ENCODE measurements at regions not wholly inside any gene's neighbourhood (a gene's known extent, or its start where the extent isn't known, plus 50 kb on each side); places are given as distances from the start of the nearest gene placed in this dataset.
"Not testable (repeated sequence)": the region's sequence is repeated elsewhere in the genome, so short reads cannot be mapped to it uniquely, and the experiment has no call there.

DNA sequence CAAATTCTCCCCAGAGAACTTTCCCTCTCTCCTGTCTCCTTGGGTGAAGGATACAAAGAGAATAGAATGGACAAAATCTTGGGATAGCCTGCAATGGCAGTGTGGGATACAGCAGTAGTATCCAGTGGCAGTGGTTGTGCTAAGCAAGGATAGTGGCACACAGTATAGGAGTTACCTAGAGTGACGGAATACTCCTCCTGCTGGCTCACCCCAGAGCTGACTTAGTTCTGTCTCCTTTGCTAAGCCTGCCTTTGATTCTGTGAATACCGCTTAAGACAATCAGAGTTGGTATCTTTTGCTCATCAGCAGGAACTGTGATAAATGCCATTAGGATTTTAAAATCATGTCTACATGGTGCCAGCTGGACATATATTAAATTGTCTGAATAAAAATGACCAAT lies 404.3 kb downstream of the JRKL start:
- no peak for DNase-seq

DNA sequence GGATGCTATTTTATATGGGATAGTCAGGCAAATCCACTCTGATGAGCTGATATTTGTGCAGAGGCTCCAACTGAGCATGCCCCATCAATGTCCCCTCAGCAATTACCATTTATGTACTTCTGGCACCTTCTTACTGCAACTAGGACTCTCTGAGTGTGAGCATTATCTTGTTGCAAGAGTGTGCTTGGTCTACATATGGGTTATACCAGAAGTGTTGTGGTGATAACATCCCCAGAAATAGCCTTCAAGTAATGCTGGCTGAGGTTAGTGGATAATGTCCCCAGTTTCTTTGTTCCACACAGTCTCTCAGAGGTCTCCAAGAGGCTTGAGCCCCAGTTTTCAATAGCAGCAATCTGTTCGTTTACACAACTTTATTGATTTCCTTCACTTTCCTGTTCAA lies 408.6 kb downstream of the JRKL start:
- no peak for DNase-seq

DNA sequence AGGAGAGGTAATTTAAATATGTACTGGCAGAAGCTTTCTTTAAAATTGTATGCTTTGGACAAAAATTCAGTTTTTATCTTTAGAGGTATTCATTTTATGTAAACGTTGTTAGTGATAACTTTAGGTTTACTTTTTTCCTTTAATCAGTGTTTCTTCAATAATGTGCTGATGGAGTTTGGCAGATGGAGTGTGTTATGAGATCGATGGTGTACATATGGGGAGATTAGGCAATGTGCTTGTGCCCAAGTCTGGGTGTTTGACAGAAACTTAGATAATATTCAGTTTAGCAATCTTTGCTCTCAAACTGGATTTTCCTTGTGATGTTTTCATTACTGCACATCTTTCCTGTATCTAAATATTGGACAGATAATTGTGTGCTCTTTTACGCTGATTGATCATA lies 425.4 kb downstream of the JRKL start:
- DNase-seq = no peak

DNA sequence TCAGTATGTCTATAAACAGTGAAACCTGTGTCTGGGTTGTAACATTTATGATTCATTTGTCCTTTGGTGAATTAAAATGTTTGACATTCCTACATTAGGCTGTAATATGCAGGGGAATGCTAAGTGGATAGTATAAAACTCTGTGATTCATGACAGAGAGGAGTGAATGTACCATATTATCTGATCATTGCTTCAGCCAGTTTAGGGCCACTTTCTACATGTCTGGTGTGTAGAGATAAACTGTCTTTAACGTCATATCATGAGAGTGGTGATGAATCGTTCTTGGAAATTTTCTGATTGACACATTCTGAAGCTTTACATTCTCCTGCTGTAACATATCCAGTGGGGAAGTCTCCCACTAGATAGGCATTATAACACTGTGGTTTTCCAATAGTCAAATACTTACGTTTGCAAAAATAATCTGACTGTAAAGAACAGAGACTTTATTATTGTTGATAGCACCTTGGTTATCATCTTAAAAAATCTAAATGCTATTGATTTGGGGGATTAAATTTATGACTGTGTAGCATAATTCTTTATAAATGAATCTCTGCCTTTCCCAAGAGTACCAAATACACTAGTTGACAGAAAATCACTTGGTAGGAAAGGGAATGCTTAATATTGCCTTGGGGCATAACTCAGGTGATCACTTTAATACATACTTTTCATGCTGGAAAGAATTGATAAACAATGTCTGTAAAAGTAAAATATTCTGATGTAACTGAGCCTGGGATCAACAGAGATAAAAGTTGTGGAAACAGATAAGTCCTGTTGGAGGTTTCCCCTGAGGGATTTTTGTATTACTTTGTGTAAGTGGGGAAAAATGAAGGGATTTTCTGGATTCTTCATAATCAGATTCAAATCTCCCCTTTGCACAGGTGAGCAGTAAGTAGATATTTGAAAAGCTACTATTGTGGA lies 427.9 kb downstream of the JRKL start:
- no peak for DNase-seq

DNA sequence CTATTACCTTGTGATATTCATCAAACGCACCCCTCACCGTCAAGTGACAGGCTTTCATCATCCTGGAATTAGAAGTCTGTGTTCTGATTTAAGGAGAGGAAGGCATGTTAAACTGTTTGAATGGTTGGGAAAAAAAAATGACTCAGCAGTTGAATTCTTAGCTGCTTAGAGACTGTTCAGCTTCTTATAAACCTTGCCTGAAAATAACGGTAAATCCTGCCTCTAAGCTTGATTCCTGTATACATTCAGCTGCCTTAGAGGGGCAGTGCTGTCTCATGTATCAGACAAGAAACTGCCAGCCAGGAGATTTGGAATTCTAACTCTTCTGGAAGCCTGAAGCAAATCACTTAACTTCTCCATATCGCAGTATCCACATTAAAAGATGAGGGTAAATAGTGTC lies 437.4 kb downstream of the JRKL start:
- DNase-seq = no peak

DNA sequence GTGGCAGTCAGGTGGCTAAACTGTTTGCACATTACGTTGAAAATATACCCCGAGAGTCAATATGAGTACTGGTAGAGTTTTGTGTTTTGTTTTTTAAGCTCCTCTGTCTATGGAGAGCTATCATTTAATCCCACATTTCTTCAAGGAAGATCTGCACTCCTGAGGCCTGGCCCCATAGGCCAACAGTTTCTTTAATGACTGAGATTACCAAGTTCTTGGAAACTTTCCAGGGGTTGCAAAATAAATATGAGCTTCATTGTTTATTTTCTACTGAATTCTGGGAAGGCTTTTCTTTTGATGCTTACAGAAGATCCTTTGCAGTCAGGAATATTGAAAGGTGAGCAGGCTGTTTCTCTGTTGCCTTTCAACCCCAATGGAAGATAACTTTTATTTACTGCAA lies 452.0 kb downstream of the JRKL start:
- DNase-seq = no peak

DNA sequence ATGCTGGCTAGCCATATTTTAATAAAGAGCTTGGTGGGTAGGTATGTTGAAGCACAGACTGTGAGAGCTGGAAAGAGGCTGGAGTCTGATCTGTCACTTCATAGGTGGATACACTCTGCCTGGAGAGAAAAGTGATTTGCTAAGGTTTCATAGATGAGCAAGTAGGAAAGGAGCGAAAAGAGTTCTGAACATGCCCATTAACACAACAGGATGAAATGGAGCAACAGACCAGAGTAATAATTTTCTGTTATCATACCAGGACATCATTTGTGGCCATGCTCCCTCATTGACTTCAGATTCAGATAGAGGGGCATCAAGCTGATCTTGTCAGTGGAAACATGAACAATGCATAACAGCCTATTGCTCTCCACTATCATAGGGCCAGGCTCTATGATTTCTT lies 452.9 kb downstream of the JRKL start:
- no peak for DNase-seq

DNA sequence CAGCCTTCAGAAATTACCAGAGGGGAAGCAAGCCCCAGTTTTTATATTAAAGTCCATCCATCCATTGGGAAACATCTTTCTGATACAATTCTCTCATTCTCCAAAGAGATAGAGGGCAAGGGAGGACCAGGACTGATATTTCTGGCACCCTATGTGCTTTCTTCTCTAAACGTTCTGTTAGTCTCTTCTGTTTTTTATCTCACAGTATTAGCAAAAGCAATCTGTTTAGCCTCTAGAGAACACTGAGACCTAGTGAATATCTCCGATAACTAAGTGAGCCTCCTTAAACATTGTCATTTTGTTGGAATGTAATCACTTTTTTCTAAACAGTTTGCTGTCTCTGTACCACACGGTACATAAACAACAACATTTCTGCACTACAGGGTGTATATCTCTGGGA lies 464.6 kb downstream of the JRKL start:
- DNase-seq = no peak

DNA sequence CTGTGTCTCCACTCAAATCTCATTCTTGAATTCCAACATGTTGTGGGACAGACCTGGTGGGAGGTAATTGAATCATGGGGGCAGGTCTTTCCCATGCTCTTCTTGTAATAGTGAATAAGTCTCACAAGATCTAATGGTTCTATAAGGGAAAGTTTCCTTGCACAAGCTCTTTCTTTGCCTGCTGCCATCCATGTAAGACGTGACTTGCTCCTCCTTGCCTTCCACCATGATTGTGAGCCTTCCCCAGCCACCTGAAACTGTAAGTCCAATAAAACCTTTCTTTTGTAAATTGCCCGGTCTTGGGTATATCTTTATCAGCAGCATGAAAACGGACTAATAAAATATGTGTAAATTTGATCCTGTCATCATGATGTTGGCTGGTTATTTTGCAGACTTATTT lies 471.9 kb downstream of the JRKL start:
- not testable (repeated sequence) for DNase-seq

DNA sequence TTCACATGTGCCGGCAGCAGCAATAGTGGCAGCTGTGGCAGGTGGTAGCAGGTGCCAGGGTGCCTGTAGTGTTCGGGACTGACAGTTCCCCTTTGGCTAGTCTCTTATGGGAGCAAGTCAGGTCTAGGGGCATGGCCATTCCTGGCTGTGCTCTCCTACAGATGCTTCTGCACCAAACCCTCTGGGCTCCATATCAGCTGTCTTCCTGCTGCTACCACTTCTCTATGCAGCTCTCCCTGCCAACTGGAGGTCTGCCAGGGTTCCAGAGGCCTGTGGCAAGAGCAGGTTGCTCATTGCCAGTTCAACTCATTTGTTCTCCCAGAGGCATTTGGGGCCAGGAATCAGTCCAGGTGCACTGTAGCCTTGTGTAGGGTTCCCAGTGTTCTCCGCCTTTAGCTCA lies 473.7 kb downstream of the JRKL start:
- DNase-seq = no peak

DNA sequence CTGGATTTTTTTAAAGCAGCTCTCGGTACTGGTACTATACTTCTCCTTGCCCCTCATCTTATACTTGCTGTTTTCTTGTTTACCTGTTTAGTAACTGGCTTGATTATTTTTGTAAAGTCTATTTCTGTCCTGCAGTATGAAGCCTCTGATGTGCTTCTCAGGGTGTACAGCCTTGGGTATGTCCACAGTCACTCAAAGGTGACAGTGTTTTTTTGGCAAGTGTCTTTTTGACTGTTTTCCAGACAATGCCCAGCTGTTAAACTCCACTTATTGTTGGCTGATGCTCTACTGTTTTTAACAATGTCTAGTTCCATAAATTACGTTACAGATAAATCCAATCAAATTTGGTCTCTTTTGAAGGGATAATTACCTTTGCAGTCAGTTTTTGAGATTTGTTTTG lies 475.2 kb downstream of the JRKL start:
- no peak for DNase-seq

DNA sequence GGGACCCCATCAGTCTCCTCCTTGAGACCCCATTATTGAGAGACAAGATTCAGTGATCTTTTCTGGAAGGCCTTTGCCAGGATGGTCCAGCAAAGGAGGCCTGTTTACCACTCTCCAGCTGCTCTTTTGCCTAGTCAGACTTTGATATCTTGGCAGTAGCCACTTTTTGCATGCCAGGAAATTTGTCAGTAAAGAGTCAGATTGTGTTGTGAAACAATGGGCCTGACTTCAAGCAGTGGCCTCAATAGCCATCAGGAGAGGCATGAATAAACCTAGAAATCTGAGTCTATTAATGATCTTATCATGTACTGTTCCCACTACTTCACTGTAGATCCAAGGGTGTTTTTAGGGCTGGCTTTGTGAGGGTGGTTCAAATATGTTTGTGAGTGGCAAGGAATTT lies 479.4 kb downstream of the JRKL start:
- no peak for DNase-seq

DNA sequence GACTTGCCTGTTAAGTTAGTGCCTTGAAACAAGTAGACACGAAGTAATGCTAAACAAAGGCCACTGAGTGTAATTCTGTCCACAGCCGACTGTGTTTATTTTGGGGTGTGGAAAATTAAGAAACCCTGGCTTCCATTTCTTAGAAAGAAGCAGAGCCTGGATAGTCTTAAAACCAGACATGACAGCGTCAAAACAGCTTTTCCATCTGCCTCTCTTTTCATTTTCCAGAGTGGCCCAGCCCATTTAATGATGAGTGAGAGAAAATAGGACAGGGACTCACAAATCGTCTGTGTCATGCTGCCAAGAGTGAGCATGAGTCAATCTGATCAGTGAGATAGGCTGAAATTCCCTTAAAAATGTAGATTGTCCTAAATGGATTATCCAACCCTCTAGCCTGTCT lies 485.9 kb downstream of the JRKL start:
- no peak for DNase-seq

DNA sequence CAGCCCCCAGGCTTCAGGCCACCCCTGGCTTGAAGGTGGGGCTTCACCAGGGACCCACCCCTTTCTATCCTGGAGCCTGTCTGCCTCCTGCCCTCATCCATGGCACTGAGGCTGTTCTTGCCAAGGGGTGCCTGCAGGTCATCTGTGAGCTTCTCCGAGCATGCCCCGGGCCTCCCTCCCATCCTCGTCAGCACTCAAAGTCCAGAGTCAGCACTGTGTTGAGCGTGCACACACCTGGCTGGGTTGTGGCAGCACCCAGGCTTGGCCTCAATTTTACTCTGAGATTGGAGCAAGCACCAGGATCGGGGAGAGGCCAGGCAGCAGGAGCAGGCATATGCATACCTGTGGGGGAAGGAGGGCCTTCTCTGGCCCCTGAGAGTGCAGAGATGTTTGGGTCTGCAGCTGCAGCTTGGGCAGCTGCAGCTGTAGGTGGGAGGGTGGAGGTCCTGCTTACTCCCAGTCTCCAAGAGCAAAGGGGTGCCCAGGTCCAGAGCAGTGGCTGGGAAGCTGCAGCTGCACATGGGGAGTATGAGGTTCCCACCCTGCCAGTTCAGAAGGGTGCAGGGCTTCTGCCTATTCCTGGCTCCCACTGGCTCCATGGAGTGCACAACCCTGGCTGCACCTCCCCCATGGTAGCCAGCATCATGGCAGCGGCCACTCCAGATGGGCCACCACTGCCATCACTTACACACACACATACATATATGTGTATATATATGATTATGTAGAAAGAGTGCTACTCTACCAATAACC lies 488.7 kb downstream of the JRKL start:
- no peak for DNase-seq

DNA sequence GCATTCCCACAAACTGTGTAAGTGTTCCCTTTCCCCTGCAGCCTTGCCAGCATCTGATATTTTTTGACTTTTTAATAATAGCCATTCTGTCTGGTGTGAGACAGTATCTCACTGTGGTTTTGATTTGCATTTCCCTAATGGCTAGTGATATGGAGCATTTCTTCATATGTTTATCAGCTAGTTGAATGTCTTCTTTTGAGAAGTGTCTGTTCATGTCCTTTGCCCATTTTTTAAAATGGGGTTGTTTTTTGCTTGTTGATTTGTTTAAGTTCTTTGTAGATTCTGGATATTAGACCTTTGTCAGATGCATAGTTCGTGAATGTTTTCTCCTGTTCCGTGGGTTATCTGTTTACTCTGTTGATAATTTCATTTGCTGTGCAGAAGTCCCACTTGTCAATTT lies 492.8 kb downstream of the JRKL start:
- not testable (repeated sequence) for DNase-seq

DNA sequence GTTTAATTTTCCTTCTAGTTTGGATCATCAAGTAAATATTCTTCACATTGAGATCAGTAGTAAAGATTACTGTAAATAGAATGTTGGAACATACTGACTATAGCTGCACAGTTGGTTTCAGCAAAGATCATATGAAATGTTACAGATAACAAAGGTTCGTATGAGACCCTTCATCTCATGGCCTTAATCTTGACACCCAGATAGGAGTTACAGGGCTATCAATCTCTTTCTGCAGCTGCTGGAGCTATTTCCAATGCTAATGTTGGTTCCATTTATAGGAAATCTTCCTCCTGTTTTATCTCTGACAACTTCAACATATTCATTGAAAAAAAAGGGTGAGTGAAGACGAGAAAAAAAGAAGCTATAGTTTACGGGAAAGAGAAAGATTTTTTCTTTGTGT lies 495.6 kb downstream of the JRKL start:
- no peak for DNase-seq

DNA sequence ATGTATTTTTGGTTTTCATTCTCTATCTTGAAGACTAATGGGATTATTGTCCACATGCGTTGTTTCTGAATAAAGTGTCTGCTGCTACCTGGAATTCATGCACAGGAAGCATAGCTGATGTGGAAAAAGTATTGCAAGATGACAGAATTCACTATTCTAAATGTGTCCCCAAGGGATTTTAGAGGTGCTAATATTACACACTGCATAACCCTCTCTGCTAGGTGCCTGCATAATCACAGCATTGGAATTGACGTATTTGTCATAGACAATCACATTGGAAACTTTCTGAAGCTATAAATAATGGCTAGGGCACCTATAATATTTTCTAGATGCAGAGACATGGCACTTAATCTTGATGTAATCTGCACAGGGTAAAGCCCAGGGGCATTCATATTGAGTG lies 496.1 kb downstream of the JRKL start:
- no peak for DNase-seq

DNA sequence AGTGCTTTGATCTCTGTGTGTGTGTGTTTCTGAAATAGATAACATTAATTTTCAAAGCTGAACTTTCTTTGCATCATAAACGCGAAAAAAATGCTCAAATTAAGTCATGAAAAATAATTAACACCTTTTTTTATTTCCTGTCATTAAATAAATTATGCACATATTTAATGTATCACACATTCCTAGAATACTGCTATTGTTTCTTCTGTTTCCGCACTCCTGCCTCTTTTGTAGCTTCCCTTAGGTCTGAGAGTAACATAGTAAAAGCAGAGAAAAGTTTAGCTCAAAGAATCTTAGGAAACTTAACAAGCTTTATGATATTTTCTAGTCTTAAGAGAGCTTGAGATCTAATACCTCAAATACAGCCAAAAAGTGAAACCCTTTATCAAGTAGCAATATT lies 504.2 kb downstream of the JRKL start:
- DNase-seq = no peak

DNA sequence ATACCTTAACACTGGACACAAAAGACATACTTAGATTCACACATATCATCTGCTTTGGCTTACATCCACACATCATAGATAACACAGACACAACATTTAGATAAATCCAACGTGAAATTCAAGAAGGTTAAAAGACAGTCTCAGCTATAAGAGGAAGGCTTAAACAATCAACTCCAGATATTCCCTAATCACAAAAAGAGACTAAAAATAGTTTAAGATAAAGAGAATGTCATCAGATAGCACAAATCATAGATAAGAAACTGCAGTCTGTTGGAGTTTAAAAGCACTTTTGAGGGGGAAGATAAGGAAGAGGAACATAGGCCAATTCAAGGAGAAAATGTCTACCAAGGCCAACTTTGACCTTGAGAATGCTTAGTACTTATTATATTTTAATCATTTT lies 504.8 kb downstream of the JRKL start:
- DNase-seq = no peak

DNA sequence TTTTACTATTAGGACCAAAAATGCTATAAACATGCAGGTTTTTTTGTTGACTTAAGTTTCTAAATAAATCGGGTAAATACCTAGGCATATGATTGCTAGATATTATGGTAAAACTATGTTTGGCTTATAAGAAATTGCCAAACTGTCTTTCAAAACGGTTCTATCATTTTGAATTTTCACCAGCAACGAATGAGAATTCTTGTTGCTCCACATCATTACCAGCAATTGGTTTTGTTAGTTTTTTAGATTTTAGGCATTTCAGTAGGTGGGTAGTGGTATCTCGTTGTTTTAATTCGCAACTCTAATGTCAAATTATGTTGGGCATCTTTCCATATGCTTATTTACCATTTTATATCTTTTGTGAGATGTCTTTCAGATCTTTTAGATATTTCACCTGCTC lies 510.2 kb downstream of the JRKL start:
- DNase-seq = no peak

DNA sequence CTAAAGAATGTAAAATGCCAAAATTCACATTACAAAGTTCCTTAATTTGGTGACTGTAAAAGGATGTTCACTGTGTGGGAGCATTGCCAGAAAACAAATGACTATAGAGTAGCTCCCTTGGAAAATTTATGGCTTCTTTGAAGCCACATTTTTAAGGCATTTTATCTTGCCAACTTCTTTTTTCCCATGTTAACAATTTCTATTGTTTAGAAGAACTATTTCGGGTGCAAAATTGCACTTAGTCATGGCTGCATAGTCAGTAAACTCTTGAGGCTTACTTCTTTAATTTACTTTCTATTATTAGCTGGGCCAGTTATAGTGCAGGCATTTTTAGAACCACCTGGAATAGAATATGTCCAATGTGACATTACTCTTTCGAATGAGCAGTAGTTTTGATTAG lies 515.3 kb downstream of the JRKL start:
- no peak for DNase-seq

DNA sequence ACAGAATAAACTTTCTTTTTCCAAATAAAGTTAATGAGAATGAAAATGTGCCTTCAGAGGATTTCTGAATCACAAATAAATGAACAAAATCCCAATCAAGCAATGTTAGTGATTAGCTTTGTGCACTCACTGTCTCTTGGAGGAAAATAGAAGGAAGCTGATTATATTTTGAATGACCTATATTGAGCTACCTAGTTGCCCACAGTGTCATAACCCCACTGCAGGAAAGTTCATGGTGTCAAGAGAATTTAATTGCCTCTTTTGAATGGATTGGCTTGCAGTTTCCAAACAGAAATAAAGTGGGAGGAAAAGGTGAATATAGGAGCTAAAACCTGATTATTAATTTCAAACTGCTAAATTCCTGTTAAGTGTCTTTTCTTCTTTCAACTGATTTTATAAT lies 515.9 kb downstream of the JRKL start:
- no peak for DNase-seq

DNA sequence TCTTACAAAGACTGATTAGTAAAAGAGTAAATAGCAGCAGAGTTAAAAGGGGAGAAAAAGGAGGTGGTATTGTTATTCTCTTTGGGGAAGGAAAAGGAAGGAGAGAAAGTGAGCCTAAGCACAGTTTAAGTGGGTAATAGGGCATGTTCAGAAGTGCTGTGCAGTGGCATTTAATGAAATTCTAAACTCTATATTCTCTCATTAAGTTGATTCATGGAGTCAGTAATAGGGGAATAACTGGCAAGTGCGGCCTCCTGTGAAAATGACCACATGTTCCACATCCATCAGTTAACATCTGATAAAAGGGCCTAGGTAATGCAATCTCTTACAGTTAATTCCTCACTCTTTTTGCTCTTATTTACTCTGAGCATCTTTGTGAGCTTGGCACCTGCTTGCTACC lies 516.7 kb downstream of the JRKL start:
- DNase-seq = no peak

DNA sequence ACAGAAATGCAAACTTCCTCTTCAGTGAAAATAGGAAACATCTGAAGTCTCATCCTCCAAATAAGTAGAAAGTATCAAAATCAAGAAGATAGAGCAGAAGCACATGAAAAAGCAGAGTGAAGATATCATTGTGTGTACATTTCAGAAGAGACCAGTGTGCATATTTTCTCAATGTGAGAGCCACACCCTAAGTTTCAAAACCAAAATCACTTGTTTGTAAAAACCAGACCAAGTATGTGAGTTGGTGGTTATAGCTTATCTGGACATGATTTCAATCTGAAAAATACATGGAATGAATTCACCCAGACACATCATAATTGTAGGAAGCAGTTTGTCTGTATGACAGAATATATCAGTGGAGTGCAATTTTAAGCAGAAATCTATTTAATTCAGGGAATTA lies 536.0 kb downstream of the JRKL start:
- DNase-seq = no peak

DNA sequence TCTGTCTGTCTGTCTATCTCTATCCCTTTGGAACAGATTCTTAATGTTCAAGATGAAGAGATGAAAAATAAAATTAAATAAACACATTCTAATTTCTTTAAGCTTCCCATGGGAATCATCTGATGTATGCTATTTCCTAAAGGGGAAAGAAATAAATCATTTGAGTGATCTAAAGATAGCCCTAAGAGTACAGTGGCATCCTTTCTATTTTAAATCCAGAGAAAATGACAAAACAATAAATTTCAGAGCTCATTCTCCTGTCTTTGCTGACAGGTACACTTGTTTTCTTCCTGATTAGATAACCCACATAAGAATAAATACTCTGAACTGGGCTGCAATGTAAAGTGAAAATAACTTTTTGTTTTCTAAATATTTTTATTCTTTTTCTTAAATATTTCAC lies 550.4 kb downstream of the JRKL start:
- DNase-seq = no peak
